ENCODE measurements at regions not wholly inside any gene's neighbourhood (a gene's known extent, or its start where the extent isn't known, plus 50 kb on each side); places are given as distances from the start of the nearest gene placed in this dataset.

DNA sequence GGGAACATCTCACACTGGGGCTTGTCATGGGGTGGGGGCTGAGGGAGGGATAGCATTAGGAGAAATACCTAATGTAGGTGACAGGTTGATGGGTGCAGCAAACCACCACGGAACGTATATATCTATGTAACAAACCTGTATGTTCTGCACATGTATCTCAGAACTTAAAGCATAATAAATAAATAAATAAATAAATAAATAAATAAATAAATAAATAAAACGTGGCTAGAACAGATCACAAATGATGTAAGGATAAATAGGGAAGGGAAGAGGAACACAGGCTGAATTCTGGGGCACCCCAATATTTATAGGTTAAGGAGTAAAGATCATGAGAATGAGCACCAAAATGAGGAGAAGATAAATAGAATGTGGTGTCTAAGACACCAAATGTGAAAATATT is 592.2 kb downstream of the AMY1C start:
- TF ChIP-seq, protein P1, sequence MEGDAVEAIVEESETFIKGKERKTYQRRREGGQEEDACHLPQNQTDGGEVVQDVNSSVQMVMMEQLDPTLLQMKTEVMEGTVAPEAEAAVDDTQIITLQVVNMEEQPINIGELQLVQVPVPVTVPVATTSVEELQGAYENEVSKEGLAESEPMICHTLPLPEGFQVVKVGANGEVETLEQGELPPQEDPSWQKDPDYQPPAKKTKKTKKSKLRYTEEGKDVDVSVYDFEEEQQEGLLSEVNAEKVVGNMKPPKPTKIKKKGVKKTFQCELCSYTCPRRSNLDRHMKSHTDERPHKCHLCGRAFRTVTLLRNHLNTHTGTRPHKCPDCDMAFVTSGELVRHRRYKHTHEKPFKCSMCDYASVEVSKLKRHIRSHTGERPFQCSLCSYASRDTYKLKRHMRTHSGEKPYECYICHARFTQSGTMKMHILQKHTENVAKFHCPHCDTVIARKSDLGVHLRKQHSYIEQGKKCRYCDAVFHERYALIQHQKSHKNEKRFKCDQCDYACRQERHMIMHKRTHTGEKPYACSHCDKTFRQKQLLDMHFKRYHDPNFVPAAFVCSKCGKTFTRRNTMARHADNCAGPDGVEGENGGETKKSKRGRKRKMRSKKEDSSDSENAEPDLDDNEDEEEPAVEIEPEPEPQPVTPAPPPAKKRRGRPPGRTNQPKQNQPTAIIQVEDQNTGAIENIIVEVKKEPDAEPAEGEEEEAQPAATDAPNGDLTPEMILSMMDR (IDR thresholded peaks at IDR 0.05; ENCODE audit: low read depth, low read length) = no peak
- H3K4me3 ChIP-seq (ENCODE audit: low read depth, low read length) = no peak overlapping the region
- in situ Hi-C loops (cut with HindIII; ENCODE audit: low sequenced_read_pairs) = no loop called here
- no peak for DNase-seq (ENCODE audit: low read depth, low spot score)

DNA sequence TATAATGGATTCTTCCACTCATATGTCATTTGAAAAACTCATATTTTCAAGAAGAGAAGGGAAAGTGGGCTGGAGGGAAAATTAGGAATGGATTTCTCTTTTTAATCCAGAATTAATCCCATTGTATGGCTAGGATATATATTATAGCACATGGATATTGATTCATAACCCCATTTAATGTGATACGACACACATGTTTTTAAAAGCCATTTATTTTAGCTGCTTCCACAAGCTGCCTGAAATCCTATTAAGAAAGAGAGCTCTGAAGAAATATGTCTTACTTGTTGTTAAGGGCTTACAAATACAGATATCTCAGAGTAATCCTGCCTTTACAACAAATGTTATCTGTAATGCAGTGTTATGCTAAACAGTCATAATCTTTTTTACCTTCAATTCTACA is 598.6 kb downstream of the AMY1C start:
- DNase-seq (ENCODE audit: low read depth, low spot score) = no peak
- TF ChIP-seq, protein P1 (IDR thresholded peaks at IDR 0.05; ENCODE audit: low read depth, low read length) = no peak
- H3K4me3 ChIP-seq (ENCODE audit: low read depth, low read length) = no peak overlapping the region
- in situ Hi-C loops (cut with HindIII; ENCODE audit: low sequenced_read_pairs) = no loop called here

DNA sequence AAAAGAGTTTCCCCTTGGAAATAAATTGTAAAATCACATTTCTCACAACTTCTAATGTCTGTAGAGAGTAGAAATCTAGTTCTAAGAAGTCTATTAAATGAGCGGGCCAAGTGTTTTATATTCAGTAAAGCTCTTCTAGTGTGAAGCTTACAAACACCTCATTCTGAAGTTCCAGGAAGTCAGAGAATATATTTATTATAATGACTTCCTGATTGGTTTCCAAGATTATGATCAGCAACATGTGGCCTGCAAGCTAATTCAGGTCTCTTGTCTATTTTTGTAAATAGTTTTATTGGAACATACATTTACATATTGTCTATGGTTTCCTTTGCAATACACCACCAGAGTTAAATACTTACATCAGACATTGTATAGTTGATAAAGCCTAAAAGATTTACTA is 603.9 kb downstream of the AMY1C start:
- H3K4me3 ChIP-seq (ENCODE audit: low read depth, low read length) = no peak overlapping the region
- no peak for DNase-seq (ENCODE audit: low read depth, low spot score)
- TF ChIP-seq, protein P1 (IDR thresholded peaks at IDR 0.05; ENCODE audit: low read depth, low read length) = no peak
- in situ Hi-C loops (cut with HindIII; ENCODE audit: low sequenced_read_pairs) = no loop called here

DNA sequence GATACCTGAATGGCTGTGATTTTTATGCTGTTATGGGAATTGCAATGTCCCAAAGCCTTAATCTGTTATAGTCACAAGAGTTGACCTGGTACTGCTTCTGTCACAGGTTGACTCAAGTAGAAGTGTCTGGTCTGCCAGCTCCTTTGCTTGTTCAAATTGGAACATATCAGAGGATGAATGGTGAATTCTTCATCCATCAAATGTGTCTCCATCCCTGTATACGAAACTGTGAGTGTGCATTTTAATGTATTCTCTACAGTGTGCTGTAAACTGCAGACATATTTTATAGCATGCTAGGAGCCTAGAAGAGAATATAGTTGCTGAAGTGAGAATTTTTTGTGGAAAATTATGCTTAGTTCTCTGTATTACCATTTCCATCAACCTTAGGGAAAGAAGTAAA is 608.4 kb downstream of the AMY1C start:
- DNase-seq (ENCODE audit: low read depth, low spot score) = no peak
- TF ChIP-seq, protein P1 (IDR thresholded peaks at IDR 0.05; ENCODE audit: low read depth, low read length) = no peak
- no peak overlapping the region for H3K4me3 ChIP-seq (ENCODE audit: low read depth, low read length)
- in situ Hi-C loops (cut with HindIII; ENCODE audit: low sequenced_read_pairs) = no loop called here

DNA sequence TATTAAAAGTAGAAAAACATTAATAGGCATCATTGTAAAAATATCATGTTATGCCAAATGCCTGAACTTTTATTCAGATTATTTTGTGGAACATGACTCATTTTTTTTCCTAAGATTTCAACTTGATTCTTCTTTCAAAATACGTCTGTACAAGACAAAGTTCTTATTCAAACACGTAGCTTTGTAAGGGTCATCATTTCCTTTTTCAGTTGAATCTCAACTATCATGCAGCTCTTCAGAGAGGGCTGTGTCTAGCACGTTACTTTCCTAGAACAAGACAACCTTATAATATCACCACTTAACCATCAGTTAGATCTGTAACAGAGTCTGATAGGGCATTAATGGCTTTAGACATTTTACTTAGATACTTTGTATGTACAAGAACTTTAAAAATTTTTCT is 608.9 kb downstream of the AMY1C start:
- in situ Hi-C loops (cut with HindIII; ENCODE audit: low sequenced_read_pairs) = no loop called here
- TF ChIP-seq, protein P1 (IDR thresholded peaks at IDR 0.05; ENCODE audit: low read depth, low read length) = no peak
- no peak overlapping the region for H3K4me3 ChIP-seq (ENCODE audit: low read depth, low read length)
- no peak for DNase-seq (ENCODE audit: low read depth, low spot score)

DNA sequence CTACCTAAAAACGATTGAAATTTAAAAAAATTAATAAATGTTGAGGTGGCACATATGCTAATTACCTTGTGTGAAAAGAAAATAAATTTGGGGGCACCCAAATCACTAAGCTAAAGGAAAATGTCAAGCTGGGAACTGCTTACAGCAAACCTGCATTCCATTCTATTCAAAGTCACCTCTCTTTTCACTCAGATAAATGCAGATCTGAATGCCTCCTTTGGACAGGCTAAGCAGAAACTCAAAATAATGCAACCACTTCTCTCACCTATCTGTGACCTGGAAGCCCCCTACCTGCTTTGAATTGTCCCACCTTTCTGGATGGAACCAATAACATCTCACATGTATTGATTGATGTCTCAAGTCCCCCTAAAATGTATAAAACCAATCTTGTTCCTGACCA is 628.7 kb downstream of the AMY1C start:
- in situ Hi-C loops (cut with HindIII; ENCODE audit: low sequenced_read_pairs) = no loop called here
- TF ChIP-seq, protein P1 (IDR thresholded peaks at IDR 0.05; ENCODE audit: low read depth, low read length) = no peak
- DNase-seq (ENCODE audit: low read depth, low spot score) = no peak
- H3K4me3 ChIP-seq (ENCODE audit: low read depth, low read length) = no peak overlapping the region

DNA sequence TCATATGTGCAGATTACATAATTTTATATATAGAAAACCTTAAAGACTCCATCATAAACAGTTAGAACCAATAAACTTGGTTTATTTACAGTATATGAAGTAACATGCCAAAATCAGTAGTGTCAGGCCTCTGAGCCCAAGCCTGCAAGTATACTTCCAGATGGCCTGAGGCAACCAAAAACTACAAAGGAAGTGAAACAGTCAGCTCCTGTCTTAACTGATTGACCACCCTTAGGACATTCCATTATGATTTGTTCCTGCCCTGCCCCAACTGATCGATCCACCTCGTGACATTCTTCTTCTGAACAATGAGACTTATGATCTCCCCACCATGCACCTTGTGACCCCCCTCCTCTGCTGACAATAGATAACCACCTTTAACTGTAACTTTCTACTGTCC is 630.3 kb downstream of the AMY1C start:
- no peak overlapping the region for H3K4me3 ChIP-seq (ENCODE audit: low read depth, low read length)
- DNase-seq (ENCODE audit: low read depth, low spot score) = no peak
- TF ChIP-seq, protein P1 (IDR thresholded peaks at IDR 0.05; ENCODE audit: low read depth, low read length) = no peak
- in situ Hi-C loops (cut with HindIII; ENCODE audit: low sequenced_read_pairs) = no loop called here

Data from astrocyte of the spinal cord (primary cell).